Tibial nerve (tissue), 4 donors: ENCODE measurements at regions not wholly inside any gene's neighbourhood (a gene's known extent, or its start where the extent isn't known, plus 50 kb on each side); places are given as distances from the start of the nearest gene placed in this dataset.

Source experiments
- CTCF ChIP-seq, 5 experiments: fragments of 200-600 bp in 3 of 5; fragments of 450-650 bp in 2 of 5; sonication (generic) in 3 of 5; IDR thresholded peaks; one replicate each; pipeline ENCODE4 v1.5.1; 2016 to 2019; ENCODE audit warnings: antibody characterized with exemption in 5 of 5, mild to moderate bottlenecking in 3 of 5, moderate library complexity in 2 of 5
- EP300 ChIP-seq, 2 donors: sonication (generic); formaldehyde crosslinking; IDR thresholded peaks; one replicate each; pipeline ENCODE4 v1.6.1; 2017; ENCODE audit warnings: antibody characterized with exemption in 2 of 2, mild to moderate bottlenecking in 1 of 2
- POLR2A ChIP-seq, 2 donors: fragments of 450-650 bp; IDR thresholded peaks; one replicate each; pipeline ENCODE4 v1.6.1; 2017; ENCODE audit warnings: antibody characterized with exemption in 2 of 2, mild to moderate bottlenecking in 2 of 2, moderate library complexity in 2 of 2

DNA sequence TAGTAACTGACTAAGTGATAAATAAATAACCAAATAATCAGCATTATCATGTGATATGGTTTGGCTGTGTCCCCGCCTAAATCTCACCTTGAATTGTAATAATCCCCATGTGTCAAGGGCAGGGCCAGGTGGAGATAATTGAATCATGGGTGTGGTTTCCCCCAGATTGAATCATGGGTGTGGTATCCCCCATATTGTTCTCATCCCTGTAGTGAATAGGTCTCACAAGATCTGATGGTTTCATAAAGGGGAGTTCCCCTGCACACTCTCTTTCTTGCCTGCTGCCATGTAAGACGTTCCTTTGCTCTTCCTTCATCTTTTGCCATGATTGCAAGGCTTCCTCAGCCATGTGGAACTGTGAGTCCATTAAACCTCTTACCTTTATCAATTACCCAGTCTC is 72.1 kb upstream of the NRP1 start:
- TF ChIP-seq CTCF (IDR thresholded peaks at IDR 0.05) (no peak), POLR2A (IDR thresholded peaks at IDR 0.05) (no peak), EP300 (IDR thresholded peaks at IDR 0.05) (no peak)
